Gastroesophageal sphincter (tissue), 4 donors: ENCODE measurements at regions not wholly inside any gene's neighbourhood (a gene's known extent, or its start where the extent isn't known, plus 50 kb on each side); places are given as distances from the start of the nearest gene placed in this dataset.
"Not testable (repeated sequence)": the region's sequence is repeated elsewhere in the genome, so short reads cannot be mapped to it uniquely, and the experiment has no call there.

ENCODE experiments used
- ATAC-seq: fragments of 150-250 bp; one replicate; pipeline ENCODE4 v1.9.1; 2016; ENCODE audit warnings: mild to moderate bottlenecking, moderate library complexity
- H3K27ac ChIP-seq, 4 donors: fragments of 200-600 bp; sonication (generic) in 3 of 4; 1 replicate in 3 of 4; 2 replicates in 1 of 4; pipeline ENCODE4 v1.5.1; 2016 to 2019
- H3K27me3 ChIP-seq: fragments of 200-600 bp; sonication (generic); one replicate; pipeline ENCODE4 v1.5.1; 2019
- H3K36me3 ChIP-seq, 2 donors: fragments of 200-600 bp; sonication (generic); one replicate each; pipeline ENCODE4 v1.5.1; 2019; ENCODE audit warnings: control low read depth in 1 of 2
- H3K4me1 ChIP-seq, 3 donors: fragments of 200-600 bp; sonication (generic); 1 replicate in 2 of 3; 2 replicates in 1 of 3; pipeline ENCODE4 v1.5.1; 2016 to 2019; ENCODE audit warnings: control low read depth in 2 of 3
- H3K4me3 ChIP-seq, 2 donors: fragments of 200-600 bp; sonication (generic); one replicate each; pipeline ENCODE4 v1.5.1; 2019; ENCODE audit warnings: mild to moderate bottlenecking in 1 of 2, moderate library complexity in 1 of 2
- H3K9me3 ChIP-seq, 3 donors: fragments of 200-600 bp; sonication (generic); one replicate each; pipeline ENCODE4 v1.5.1; 2017 to 2019; ENCODE audit warnings: control low read depth in 2 of 3
- CTCF ChIP-seq, 4 experiments: fragments of 200-600 bp in 2 of 4; fragments of 450-650 bp in 2 of 4; sonication (generic) in 1 of 4; IDR thresholded peaks; one replicate each; pipeline ENCODE4 v1.5.1; 2017 to 2019; ENCODE audit warnings: antibody characterized with exemption in 4 of 4, mild to moderate bottlenecking in 2 of 4, moderate library complexity in 2 of 4
- EP300 ChIP-seq: sonication (generic); formaldehyde crosslinking; IDR thresholded peaks from one replicate; pipeline ENCODE4 v1.6.1; 2017; ENCODE audit warnings: antibody characterized with exemption, mild to moderate bottlenecking
- POLR2A ChIP-seq, 2 donors: fragments of 450-650 bp; IDR thresholded peaks; one replicate each; pipeline ENCODE4 v1.6.1; 2017; ENCODE audit warnings: antibody characterized with exemption in 2 of 2, mild to moderate bottlenecking in 2 of 2, moderate library complexity in 1 of 2
- POLR2AphosphoS5 ChIP-seq: sonication (generic); formaldehyde crosslinking; IDR thresholded peaks from one replicate; pipeline ENCODE4 v1.6.1; 2017; ENCODE audit warnings: antibody characterized with exemption
- WGBS, 2 donors: methylation state at CpG; one replicate each; pipeline ENCODE4 v1.1.5; 2018; ENCODE audit warnings: low coverage in 1 of 2; 5-methylcytosine and 5-hydroxymethylcytosine counted together

GRCh38 chr18:976393-977128 lies 71.9 kb downstream of the ADCYAP1 start:
- not testable (repeated sequence) for H3K36me3 ChIP-seq, H3K27me3 ChIP-seq, H3K4me3 ChIP-seq, H3K4me1 ChIP-seq, ATAC-seq, H3K27ac ChIP-seq
- WGBS, 2 donors, result 79 to 80% methylated on average over 1 to 7 of the region's 37 CpGs
- H3K9me3 ChIP-seq, result peaks cover 0 to 28% (median 0%) of the 10 kb centered on the region in 3 donors

- H3K36me3 ChIP-seq, H3K4me3 ChIP-seq, ATAC-seq, H3K27ac ChIP-seq, H3K4me1 ChIP-seq, H3K27me3 ChIP-seq: not testable (repeated sequence)
- WGBS, 2 donors, result 53 to 67% methylated on average over 1 of the region's 1 CpG
- peaks cover 0 to 28% (median 0%) of the 10 kb centered on the region in 3 donors for H3K9me3 ChIP-seq
Measured at GRCh38 chr18:977327-977726, 72.7 kb downstream of the ADCYAP1 start.

- H3K27me3 ChIP-seq, H3K4me1 ChIP-seq, ATAC-seq, H3K27ac ChIP-seq, H3K4me3 ChIP-seq, H3K36me3 ChIP-seq: not testable (repeated sequence)
- WGBS, 2 donors, result no CpG with 5 or more reads among the region's 3 CpGs
- peaks cover 0 to 28% (median 0%) of the 10 kb centered on the region in 3 donors for H3K9me3 ChIP-seq
Measured at GRCh38 chr18:977732-978131, 73.1 kb downstream of the ADCYAP1 start.

GRCh38 chr18:980586-980985 lies 75.9 kb downstream of the ADCYAP1 start:
- no peaks in the 10 kb centered on the region for H3K4me1 ChIP-seq
- no peaks in the 10 kb centered on the region for H3K27me3 ChIP-seq
- no peak overlapping the region for H3K4me3 ChIP-seq
- H3K9me3 ChIP-seq, result peaks cover 0 to 28% (median 0%) of the 10 kb centered on the region in 3 donors
- 63 to 77% methylated on average over 4 of the region's 4 CpGs for WGBS, 2 donors
- no peak for ATAC-seq
- TF ChIP-seq POLR2AphosphoS5, result no peak
- no peak for TF ChIP-seq POLR2A (IDR thresholded peaks at IDR 0.05)
- TF ChIP-seq CTCF (IDR thresholded peaks at IDR 0.05), result no peak
- TF ChIP-seq EP300, result no peak
- no peak overlapping the region for H3K27ac ChIP-seq
- no peaks in the 10 kb centered on the region for H3K36me3 ChIP-seq

GRCh38 chr18:984004-984403 lies 79.3 kb downstream of the ADCYAP1 start:
- 42 to 76% methylated on average over 4 of the region's 4 CpGs for WGBS, 2 donors
- no peak for ATAC-seq
- H3K4me3 ChIP-seq, result no peak overlapping the region

GRCh38 chr18:985212-985661 lies 80.6 kb downstream of the ADCYAP1 start:
- H3K36me3 ChIP-seq, result no peaks in the 10 kb centered on the region
- no peaks in the 10 kb centered on the region for H3K4me1 ChIP-seq
- no peak overlapping the region for H3K4me3 ChIP-seq
- no peak overlapping the region for H3K27ac ChIP-seq
- no peak for ATAC-seq
- peaks cover 0 to 2% (median 0%) of the 10 kb centered on the region in 3 donors for H3K9me3 ChIP-seq
- no peak for TF ChIP-seq EP300
- no peak for TF ChIP-seq CTCF (IDR thresholded peaks at IDR 0.05)
- TF ChIP-seq POLR2AphosphoS5, result no peak
- no peak for TF ChIP-seq POLR2A (IDR thresholded peaks at IDR 0.05)
- WGBS, 2 donors, result 39 to 43% methylated on average over 6 of the region's 6 CpGs
- H3K27me3 ChIP-seq, result no peaks in the 10 kb centered on the region

More at GRCh38 chr18:984004-984403, 79.3 kb downstream of the ADCYAP1 start:
- no peaks in the 10 kb centered on the region for H3K4me1 ChIP-seq
- H3K27ac ChIP-seq, result no peak overlapping the region
- peaks cover 0 to 14% (median 0%) of the 10 kb centered on the region in 3 donors for H3K9me3 ChIP-seq
- TF ChIP-seq EP300 (no peak), POLR2A (IDR thresholded peaks at IDR 0.05) (no peak), CTCF (IDR thresholded peaks at IDR 0.05) (no peak), POLR2AphosphoS5 (no peak)
- H3K27me3 ChIP-seq, result no peaks in the 10 kb centered on the region
- H3K36me3 ChIP-seq, result no peaks in the 10 kb centered on the region
